GM18505 (cell line): ENCODE measurements at regions not wholly inside any gene's neighbourhood (a gene's known extent, or its start where the extent isn't known, plus 50 kb on each side); places are given as distances from the start of the nearest gene placed in this dataset.
"Not testable (repeated sequence)": the region's sequence is repeated elsewhere in the genome, so short reads cannot be mapped to it uniquely, and the experiment has no call there.

Experiments
- ATAC-seq: cut with Tn5 transposase; IDR thresholded peaks from one replicate; pipeline ENCODE4 v1.9.1; 2021; ENCODE audit not compliant: unreplicated experiment
- POLR2A ChIP-seq: IDR thresholded peaks from 4 replicates; pipeline ENCODE4 v1.6.1; 2011; ENCODE audit warnings: borderline replicate concordance; ENCODE audit not compliant: insufficient read depth, insufficient read length; ENCODE audit errors: extremely low read depth

GRCh38 chr21:36257657-36258056 lies 62.3 kb upstream of the MORC3 start:
- TF ChIP-seq POLR2A, result no peak
- ATAC-seq, result no peak

GRCh38 chr21:36260030-36260787 lies 59.8 kb upstream of the MORC3 start:
- TF ChIP-seq POLR2A, result no peak
- ATAC-seq, result no peak

GRCh38 chr21:36260802-36261201 lies 59.2 kb upstream of the MORC3 start:
- ATAC-seq, result no peak
- no peak for TF ChIP-seq POLR2A

GRCh38 chr21:36261459-36261858 lies 58.5 kb upstream of the MORC3 start:
- ATAC-seq, result no peak
- TF ChIP-seq POLR2A, result no peak

- no peak for TF ChIP-seq POLR2A
- ATAC-seq, result no peak
These were observed 56.2 kb upstream of the MORC3 start for GRCh38 chr21:36263797-36264196.

- no peak for ATAC-seq
- no peak for TF ChIP-seq POLR2A
These were observed 54.6 kb upstream of the MORC3 start for GRCh38 chr21:36265431-36265830.

GRCh38 chr21:36267828-36268227 lies 52.2 kb upstream of the MORC3 start:
- ATAC-seq, result not testable (repeated sequence)

- ATAC-seq, result not testable (repeated sequence)
These were observed 51.7 kb upstream of the MORC3 start for GRCh38 chr21:36268264-36268663.
